ENCODE measurements at regions not wholly inside any gene's neighbourhood (a gene's known extent, or its start where the extent isn't known, plus 50 kb on each side); places are given as distances from the start of the nearest gene placed in this dataset.

DNA sequence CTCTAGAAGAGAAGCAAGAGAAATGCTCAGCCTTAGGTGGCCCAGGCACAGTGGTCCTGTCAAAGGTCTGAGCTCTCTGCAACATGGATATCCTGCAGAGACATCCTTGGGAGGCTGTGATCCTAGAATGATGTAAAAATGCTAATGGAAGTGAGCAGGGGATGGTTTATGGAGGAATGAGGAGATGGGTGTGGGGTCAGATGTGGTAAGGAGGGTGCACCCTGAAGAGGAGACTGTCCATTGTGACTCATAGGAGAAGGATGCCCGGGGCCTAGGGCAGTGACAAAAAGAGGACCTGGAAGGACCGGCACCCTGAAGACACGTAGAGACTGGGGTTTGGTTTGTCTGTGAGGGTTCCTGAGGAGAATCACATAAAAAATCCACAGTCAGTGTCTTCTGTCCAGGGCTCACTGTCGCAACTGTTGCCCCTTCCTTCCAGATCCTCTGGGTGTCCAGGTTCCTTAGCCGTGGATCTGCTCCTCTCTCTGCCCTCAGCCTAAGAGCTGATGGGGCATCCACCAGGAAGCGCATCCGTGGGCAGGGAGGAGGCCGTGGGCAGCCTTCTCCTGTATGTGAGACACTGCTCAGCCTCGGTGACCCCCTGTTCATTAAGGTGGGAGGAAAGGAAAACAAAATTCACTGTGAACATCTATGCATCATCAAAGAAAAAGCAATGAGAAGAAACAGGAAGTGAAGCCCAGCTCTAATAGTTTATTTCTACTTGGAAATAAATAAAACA lies 110.7 kb downstream of the VPREB1 start:
- no peak for TF ChIP-seq POLR2A (IDR thresholded peaks at IDR 0.05; ENCODE audit: low read length)
- TF ChIP-seq, protein P1, sequence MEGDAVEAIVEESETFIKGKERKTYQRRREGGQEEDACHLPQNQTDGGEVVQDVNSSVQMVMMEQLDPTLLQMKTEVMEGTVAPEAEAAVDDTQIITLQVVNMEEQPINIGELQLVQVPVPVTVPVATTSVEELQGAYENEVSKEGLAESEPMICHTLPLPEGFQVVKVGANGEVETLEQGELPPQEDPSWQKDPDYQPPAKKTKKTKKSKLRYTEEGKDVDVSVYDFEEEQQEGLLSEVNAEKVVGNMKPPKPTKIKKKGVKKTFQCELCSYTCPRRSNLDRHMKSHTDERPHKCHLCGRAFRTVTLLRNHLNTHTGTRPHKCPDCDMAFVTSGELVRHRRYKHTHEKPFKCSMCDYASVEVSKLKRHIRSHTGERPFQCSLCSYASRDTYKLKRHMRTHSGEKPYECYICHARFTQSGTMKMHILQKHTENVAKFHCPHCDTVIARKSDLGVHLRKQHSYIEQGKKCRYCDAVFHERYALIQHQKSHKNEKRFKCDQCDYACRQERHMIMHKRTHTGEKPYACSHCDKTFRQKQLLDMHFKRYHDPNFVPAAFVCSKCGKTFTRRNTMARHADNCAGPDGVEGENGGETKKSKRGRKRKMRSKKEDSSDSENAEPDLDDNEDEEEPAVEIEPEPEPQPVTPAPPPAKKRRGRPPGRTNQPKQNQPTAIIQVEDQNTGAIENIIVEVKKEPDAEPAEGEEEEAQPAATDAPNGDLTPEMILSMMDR (IDR thresholded peaks at IDR 0.05): no peak
- no peak for TF ChIP-seq EP300 (IDR thresholded peaks at IDR 0.05)
- no peak for TF ChIP-seq POLR2AphosphoS2 (conservative IDR thresholded peaks at IDR 0.05; ENCODE audit: low read length)
- no peak for TF ChIP-seq MYC (IDR thresholded peaks at IDR 0.05; ENCODE audit: borderline replicate concordance, low read length)
- no peak for TF ChIP-seq RCOR1 (IDR thresholded peaks at IDR 0.05; ENCODE audit: low read depth, low read length)

Data from A549 (cell line).